ENCODE measurements at regions not wholly inside any gene's neighbourhood (a gene's known extent, or its start where the extent isn't known, plus 50 kb on each side); places are given as distances from the start of the nearest gene placed in this dataset.
"Not testable (repeated sequence)": the region's sequence is repeated elsewhere in the genome, so short reads cannot be mapped to it uniquely, and the experiment has no call there.

- Histone ChIP-seq H3K4me3 (ENCODE audit: low read length) (no peak overlapping the region), H3K27me3 (ENCODE audit: control insufficient read depth, low read length) (no peaks in the 10 kb centered on the region), H3K36me3 (ENCODE audit: control insufficient read depth, low read length) (no peaks in the 10 kb centered on the region), H3K79me2 (ENCODE audit: control insufficient read depth, low read length) (no peaks in the 10 kb centered on the region), H3K27ac (ENCODE audit: low read depth, low read length) (no peak overlapping the region), H3K4me2 (ENCODE audit: low read length) (no peak overlapping the region), H3K9me3 (ENCODE audit: control insufficient read depth, insufficient read depth, low read length) (no peaks in the 10 kb centered on the region), H3F3A (ENCODE audit: control insufficient read depth, insufficient read depth) (no peaks in the 10 kb centered on the region), H3K9me2 (replicated peaks; ENCODE audit: control insufficient read depth, low read length) (no peaks in the 10 kb centered on the region), H4K20me1 (ENCODE audit: control insufficient read depth, insufficient read depth, low read depth, low read length) (no peaks in the 10 kb centered on the region), H3K4me1 (ENCODE audit: control insufficient read depth, low read length) (no peaks in the 10 kb centered on the region)
- TF ChIP-seq EZH2phosphoT487 (IDR thresholded peaks at IDR 0.05; ENCODE audit: borderline replicate concordance, low read length) (no peak), CTCF (IDR thresholded peaks at IDR 0.05; ENCODE audit: low read depth, low read length, poor library complexity, severe bottlenecking) (no peak)
Observed at GRCh38 chr10:33871061-33871956, 536.8 kb upstream of the NRP1 start.

GRCh38 chr10:33869481-33869880 is 535.0 kb upstream of the NRP1 start:
- Histone ChIP-seq H3K4me1 (ENCODE audit: control insufficient read depth, low read length) (no peaks in the 10 kb centered on the region), H3K4me2 (ENCODE audit: low read length) (no peak overlapping the region), H3K4me3 (ENCODE audit: low read length) (no peak overlapping the region), H3K79me2 (ENCODE audit: control insufficient read depth, low read length) (no peaks in the 10 kb centered on the region), H3F3A (ENCODE audit: control insufficient read depth, insufficient read depth) (no peaks in the 10 kb centered on the region), H3K27me3 (ENCODE audit: control insufficient read depth, low read length) (no peaks in the 10 kb centered on the region), H3K36me3 (ENCODE audit: control insufficient read depth, low read length) (no peaks in the 10 kb centered on the region), H3K9me3 (ENCODE audit: control insufficient read depth, insufficient read depth, low read length) (no peaks in the 10 kb centered on the region), H3K27ac (ENCODE audit: low read depth, low read length) (no peak overlapping the region), H4K20me1 (ENCODE audit: control insufficient read depth, insufficient read depth, low read depth, low read length) (no peaks in the 10 kb centered on the region), H3K9me2 (replicated peaks; ENCODE audit: control insufficient read depth, low read length) (no peaks in the 10 kb centered on the region)
- TF ChIP-seq EZH2phosphoT487 (IDR thresholded peaks at IDR 0.05; ENCODE audit: borderline replicate concordance, low read length) = no peak
- TF ChIP-seq CTCF (IDR thresholded peaks at IDR 0.05; ENCODE audit: low read depth, low read length, poor library complexity, severe bottlenecking) = no peak

GRCh38 chr10:33869028-33869427 is 534.6 kb upstream of the NRP1 start:
- H3F3A ChIP-seq (ENCODE audit: control insufficient read depth, insufficient read depth) = no peaks in the 10 kb centered on the region
- no peaks in the 10 kb centered on the region for H3K9me2 ChIP-seq (replicated peaks; ENCODE audit: control insufficient read depth, low read length)
- no peaks in the 10 kb centered on the region for H3K36me3 ChIP-seq (ENCODE audit: control insufficient read depth, low read length)
- no peaks in the 10 kb centered on the region for H4K20me1 ChIP-seq (ENCODE audit: control insufficient read depth, insufficient read depth, low read depth, low read length)
- H3K4me2 ChIP-seq (ENCODE audit: low read length) = no peak overlapping the region
- no peaks in the 10 kb centered on the region for H3K9me3 ChIP-seq (ENCODE audit: control insufficient read depth, insufficient read depth, low read length)
- H3K27ac ChIP-seq (ENCODE audit: low read depth, low read length) = no peak overlapping the region
- no peak for TF ChIP-seq EZH2phosphoT487 (IDR thresholded peaks at IDR 0.05; ENCODE audit: borderline replicate concordance, low read length)
- no peak for TF ChIP-seq CTCF (IDR thresholded peaks at IDR 0.05; ENCODE audit: low read depth, low read length, poor library complexity, severe bottlenecking)
- no peaks in the 10 kb centered on the region for H3K27me3 ChIP-seq (ENCODE audit: control insufficient read depth, low read length)
- H3K79me2 ChIP-seq (ENCODE audit: control insufficient read depth, low read length) = no peaks in the 10 kb centered on the region
- no peaks in the 10 kb centered on the region for H3K4me1 ChIP-seq (ENCODE audit: control insufficient read depth, low read length)
- H3K4me3 ChIP-seq (ENCODE audit: low read length) = no peak overlapping the region

- not testable (repeated sequence) for H3K4me2 ChIP-seq (ENCODE audit: low read length); H3K9me3 ChIP-seq (ENCODE audit: control insufficient read depth, insufficient read depth, low read length); H3K27me3 ChIP-seq (ENCODE audit: control insufficient read depth, low read length)
Observed at GRCh38 chr10:33867199-33867789, 532.8 kb upstream of the NRP1 start.

More at GRCh38 chr10:33867199-33867789, 532.8 kb upstream of the NRP1 start:
- not testable (repeated sequence) for H4K20me1 ChIP-seq (ENCODE audit: control insufficient read depth, insufficient read depth, low read depth, low read length); H3K36me3 ChIP-seq (ENCODE audit: control insufficient read depth, low read length); H3K4me1 ChIP-seq (ENCODE audit: control insufficient read depth, low read length); H3K4me3 ChIP-seq (ENCODE audit: low read length); H3K27ac ChIP-seq (ENCODE audit: low read depth, low read length); H3K79me2 ChIP-seq (ENCODE audit: control insufficient read depth, low read length); H3F3A ChIP-seq (ENCODE audit: control insufficient read depth, insufficient read depth); H3K9me2 ChIP-seq (replicated peaks; ENCODE audit: control insufficient read depth, low read length)
